HUES6 (cell line): ENCODE measurements at regions not wholly inside any gene's neighbourhood (a gene's known extent, or its start where the extent isn't known, plus 50 kb on each side); places are given as distances from the start of the nearest gene placed in this dataset.

Source experiments
- H3K27ac ChIP-seq: 2 replicates; pipeline ENCODE4 v1.7.0; 2013; ENCODE audit warnings: low read depth, mild to moderate bottlenecking, low read length, inconsistent platforms
- H3K27me3 ChIP-seq: 2 replicates; pipeline ENCODE4 v1.6.1; 2013; ENCODE audit warnings: low read length; ENCODE audit not compliant: control insufficient read depth, insufficient read depth
- H3K36me3 ChIP-seq: 2 replicates; pipeline ENCODE4 v1.6.1; 2013; ENCODE audit warnings: low read length; ENCODE audit not compliant: control insufficient read depth, insufficient read depth
- H3K4me1 ChIP-seq: 2 replicates; pipeline ENCODE4 v1.6.1; 2013; ENCODE audit warnings: low read length; ENCODE audit not compliant: control insufficient read depth, insufficient read depth
- H3K4me3 ChIP-seq: 2 replicates; pipeline ENCODE4 v1.5.1; 2013; ENCODE audit warnings: low read depth, low read length
- H3K9ac ChIP-seq: one replicate; pipeline ENCODE4 v1.6.1; 2013; ENCODE audit warnings: mild to moderate bottlenecking, low read length
- H3K9me3 ChIP-seq: 2 replicates; pipeline ENCODE4 v1.6.1; 2013; ENCODE audit warnings: low read depth, low read length; ENCODE audit not compliant: control insufficient read depth, insufficient read depth

DNA sequence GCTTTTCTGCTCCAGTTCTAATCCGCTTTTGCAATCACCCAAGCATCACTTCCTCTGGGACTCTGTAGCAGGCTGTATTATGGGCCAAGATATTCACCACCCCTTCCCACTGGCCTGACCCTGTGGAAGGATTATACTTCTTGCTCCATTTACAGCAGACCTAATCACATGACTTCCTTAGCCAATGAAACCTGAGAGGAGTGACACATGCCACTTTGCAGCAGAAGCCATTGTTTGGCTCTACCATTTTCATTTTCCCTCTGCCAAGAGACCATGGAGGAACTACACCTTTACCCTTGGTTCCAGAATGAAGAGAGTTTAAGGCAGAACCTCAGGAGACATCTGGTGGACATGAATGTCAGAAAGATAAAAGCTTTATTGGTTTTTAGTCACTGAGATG, 134.9 kb upstream of the HSD17B12 start:
- H3K9me3 ChIP-seq, result peaks cover 5% of the 10 kb centered on the region; the same call in 1 of the 2 replicates
- no peak overlapping the region for H3K9ac ChIP-seq
- H3K36me3 ChIP-seq, result no peaks in the 10 kb centered on the region
- no peaks in the 10 kb centered on the region; the same call in 1 of the 2 replicates for H3K4me1 ChIP-seq
- peaks cover 55% of the 10 kb centered on the region for H3K27me3 ChIP-seq
- H3K27ac ChIP-seq, result no peak overlapping the region
- no peak overlapping the region for H3K4me3 ChIP-seq

- Histone ChIP-seq H3K27me3 (peaks cover 59% of the 10 kb centered on the region), H3K27ac (no peak overlapping the region), H3K4me3 (peak overlapping the region; percentile 54), H3K9me3 (peaks cover 5% of the 10 kb centered on the region; the same call in 1 of the 2 replicates), H3K4me1 (no peaks in the 10 kb centered on the region; the same call in 1 of the 2 replicates), H3K9ac (no peak overlapping the region), H3K36me3 (no peaks in the 10 kb centered on the region)
Observed at GRCh38 chr11:43546561-43547429, 133.7 kb upstream of the HSD17B12 start.

DNA sequence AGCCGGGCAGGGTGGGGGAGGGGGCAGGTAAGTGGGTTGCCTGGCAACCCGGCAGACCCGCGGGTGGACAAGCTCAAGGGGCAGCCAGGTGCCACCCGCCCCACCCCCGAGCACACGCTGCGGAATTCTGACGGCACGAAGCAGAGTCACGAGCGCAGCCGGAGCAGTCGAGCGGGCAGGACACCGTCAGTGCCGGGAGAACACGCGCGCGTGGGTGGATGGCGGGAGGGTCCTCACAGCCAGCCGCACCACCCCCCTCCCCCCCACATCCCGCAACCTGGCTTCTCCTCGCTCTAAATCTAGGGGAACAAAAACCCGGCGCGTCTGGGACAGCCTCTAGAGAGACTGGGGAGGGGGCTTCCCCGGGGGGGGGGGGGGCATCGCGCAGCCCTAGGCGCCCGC, 133.1 kb upstream of the HSD17B12 start:
- H3K27ac ChIP-seq, result no peak overlapping the region
- no peaks in the 10 kb centered on the region for H3K36me3 ChIP-seq
- H3K9ac ChIP-seq, result no peak overlapping the region
- peaks cover 5% of the 10 kb centered on the region; the same call in 1 of the 2 replicates for H3K9me3 ChIP-seq
- peaks cover 59% of the 10 kb centered on the region for H3K27me3 ChIP-seq
- peak overlapping the region; percentile 54 for H3K4me3 ChIP-seq
- no peaks in the 10 kb centered on the region; the same call in 1 of the 2 replicates for H3K4me1 ChIP-seq

GRCh38 chr11:43547889-43548381, 132.6 kb upstream of the HSD17B12 start:
- H3K4me3 ChIP-seq, result peak overlapping the region; percentile 54; the same call in 1 of the 2 replicates

GRCh38 chr11:43548916-43549315, 131.6 kb upstream of the HSD17B12 start:
- Histone ChIP-seq H3K9ac (no peak overlapping the region), H3K36me3 (no peaks in the 10 kb centered on the region), H3K9me3 (peaks cover 5% of the 10 kb centered on the region; the same call in 1 of the 2 replicates), H3K4me1 (no peaks in the 10 kb centered on the region; the same call in 1 of the 2 replicates), H3K27me3 (peaks cover 71% of the 10 kb centered on the region), H3K27ac (no peak overlapping the region), H3K4me3 (no peak overlapping the region)

More at GRCh38 chr11:43547889-43548381, 132.6 kb upstream of the HSD17B12 start:
- Histone ChIP-seq H3K36me3 (no peaks in the 10 kb centered on the region), H3K4me1 (no peaks in the 10 kb centered on the region; the same call in 1 of the 2 replicates), H3K9me3 (peaks cover 5% of the 10 kb centered on the region; the same call in 1 of the 2 replicates), H3K9ac (no peak overlapping the region), H3K27ac (no peak overlapping the region), H3K27me3 (peaks cover 62% of the 10 kb centered on the region)

DNA sequence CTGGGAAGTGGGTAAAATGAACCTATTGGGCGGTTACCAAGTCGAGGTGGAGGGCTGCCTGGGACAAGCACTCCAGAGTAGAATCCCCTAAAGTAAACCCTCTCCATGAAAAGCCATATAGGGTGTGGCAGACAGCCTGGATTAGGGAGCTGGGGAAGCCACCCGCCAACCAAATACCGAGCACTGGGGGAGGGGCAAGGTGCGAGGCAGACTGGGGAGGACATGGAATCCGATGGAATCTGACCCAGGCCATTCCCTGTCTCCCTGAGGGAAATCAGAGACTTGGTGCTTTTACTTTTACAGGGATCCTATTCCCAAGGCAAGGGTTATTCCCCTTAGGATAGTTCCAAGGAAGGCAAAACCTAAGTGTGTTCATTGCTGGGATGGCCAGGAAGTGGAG, 130.9 kb upstream of the HSD17B12 start:
- H3K9ac ChIP-seq, result no peak overlapping the region
- H3K4me3 ChIP-seq, result no peak overlapping the region
- peaks cover 73% of the 10 kb centered on the region for H3K27me3 ChIP-seq
- no peak overlapping the region for H3K27ac ChIP-seq
- no peaks in the 10 kb centered on the region for H3K36me3 ChIP-seq
- peaks cover 5% of the 10 kb centered on the region; the same call in 1 of the 2 replicates for H3K9me3 ChIP-seq
- no peaks in the 10 kb centered on the region; the same call in 1 of the 2 replicates for H3K4me1 ChIP-seq

DNA sequence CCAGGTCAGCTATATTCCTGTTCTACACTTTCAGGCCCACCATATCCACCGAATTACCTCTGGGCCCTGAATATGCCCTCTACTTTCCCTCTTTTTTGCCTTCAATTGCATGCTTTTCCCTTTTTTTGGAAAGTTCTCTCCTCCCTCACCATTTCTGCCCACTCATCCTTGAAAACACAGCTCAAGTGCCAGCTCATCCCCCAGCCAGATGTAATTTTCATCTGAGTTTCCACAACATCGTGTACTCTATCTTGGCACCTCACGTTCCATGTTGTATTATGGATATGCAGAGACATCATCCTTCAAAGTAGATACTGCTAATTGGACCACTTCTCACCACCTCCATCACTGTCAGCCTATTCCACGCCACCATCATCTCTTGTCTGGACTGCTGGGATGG, 129.8 kb upstream of the HSD17B12 start:
- Histone ChIP-seq H3K4me1 (no peaks in the 10 kb centered on the region; the same call in 1 of the 2 replicates), H3K36me3 (no peaks in the 10 kb centered on the region), H3K9me3 (peaks cover 5% of the 10 kb centered on the region; the same call in 1 of the 2 replicates), H3K27ac (no peak overlapping the region), H3K9ac (no peak overlapping the region), H3K27me3 (peaks cover 65% of the 10 kb centered on the region), H3K4me3 (no peak overlapping the region)

- H3K4me3 ChIP-seq, result no peak overlapping the region
- no peaks in the 10 kb centered on the region for H3K36me3 ChIP-seq
- H3K9me3 ChIP-seq, result no peaks in the 10 kb centered on the region
- peaks cover 25% of the 10 kb centered on the region for H3K4me1 ChIP-seq
- no peak overlapping the region for H3K9ac ChIP-seq
- H3K27me3 ChIP-seq, result peaks cover 63% of the 10 kb centered on the region
- H3K27ac ChIP-seq, result no peak overlapping the region
Observed at GRCh38 chr11:43554148-43554473, 126.4 kb upstream of the HSD17B12 start.

DNA sequence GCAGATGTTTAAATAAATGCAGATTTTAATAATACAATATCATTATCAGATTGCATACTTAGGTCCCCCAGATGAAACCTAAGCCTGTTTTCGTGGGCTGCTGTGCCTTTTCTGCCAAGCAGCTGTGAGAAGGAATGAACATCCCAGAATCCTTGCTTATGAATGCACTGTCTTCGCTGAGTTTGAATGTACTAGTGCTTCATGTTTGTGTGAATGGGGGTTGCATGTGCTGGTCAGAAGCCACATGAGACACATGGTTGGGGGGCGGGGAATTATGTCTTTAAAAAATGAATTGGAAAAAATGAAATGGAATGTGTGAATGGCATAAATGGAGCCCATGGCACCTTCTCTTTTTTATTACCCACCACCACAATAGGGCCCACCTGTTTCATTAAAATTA, 125.4 kb upstream of the HSD17B12 start:
- Histone ChIP-seq H3K4me3 (no peak overlapping the region), H3K27me3 (peaks cover 60% of the 10 kb centered on the region), H3K9me3 (no peaks in the 10 kb centered on the region), H3K27ac (no peak overlapping the region), H3K4me1 (peaks cover 28% of the 10 kb centered on the region), H3K36me3 (no peaks in the 10 kb centered on the region), H3K9ac (no peak overlapping the region)

DNA sequence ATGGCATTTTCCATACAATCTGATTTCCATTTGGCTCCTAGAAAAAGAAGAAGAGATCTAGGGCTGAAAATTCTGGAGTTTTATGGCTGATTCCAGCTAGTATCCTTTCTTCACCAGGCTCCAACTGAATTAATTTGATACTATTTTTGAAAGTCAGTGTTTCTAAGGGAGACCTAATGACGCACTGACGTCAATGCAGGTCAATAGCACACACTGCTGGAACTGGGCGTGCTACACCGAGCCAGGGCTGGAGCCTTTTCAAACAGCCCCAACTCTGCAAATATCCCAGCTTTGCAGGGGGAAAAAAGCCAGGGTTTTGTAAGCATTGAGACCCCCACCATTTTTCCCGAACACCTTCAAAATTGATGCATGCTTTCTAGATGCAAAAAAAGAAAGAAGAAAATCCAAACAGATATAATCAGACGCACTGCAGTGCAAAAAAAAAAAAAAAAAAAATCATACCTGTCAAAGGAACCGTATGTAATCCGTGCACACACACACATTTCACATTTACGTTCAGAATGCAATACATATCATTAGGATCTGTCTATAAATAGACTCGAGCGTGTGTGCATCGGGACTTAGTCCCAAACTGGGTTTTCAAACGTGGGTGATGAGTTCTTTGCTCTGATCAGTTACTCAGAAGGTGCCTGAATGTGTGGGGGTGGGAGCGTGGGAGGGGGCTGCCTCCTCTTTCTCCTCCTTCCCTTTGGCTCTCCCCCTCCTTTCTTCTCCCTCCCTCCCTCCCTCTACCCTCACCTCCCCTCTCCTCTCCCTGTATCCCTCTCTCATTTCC, 124.5 kb upstream of the HSD17B12 start:
- H3K9me3 ChIP-seq, result no peaks in the 10 kb centered on the region
- no peak overlapping the region for H3K9ac ChIP-seq
- peaks cover 55% of the 10 kb centered on the region for H3K27me3 ChIP-seq
- H3K4me1 ChIP-seq, result peaks cover 28% of the 10 kb centered on the region
- no peak overlapping the region for H3K4me3 ChIP-seq
- no peak overlapping the region for H3K27ac ChIP-seq
- H3K36me3 ChIP-seq, result no peaks in the 10 kb centered on the region
